ENCODE measurements at regions not wholly inside any gene's neighbourhood (a gene's known extent, or its start where the extent isn't known, plus 50 kb on each side); places are given as distances from the start of the nearest gene placed in this dataset.

- TF ChIP-seq EZH2 (IDR thresholded peaks at IDR 0.05; ENCODE audit: low read length, unreplicated experiment), result no peak
- no peak for TF ChIP-seq EZH2phosphoT487 (IDR thresholded peaks at IDR 0.05; ENCODE audit: borderline replicate concordance, low read length)
- TF ChIP-seq CTCF (conservative IDR thresholded peaks at IDR 0.05; ENCODE audit: low read depth, low read length), result no peak
- Histone ChIP-seq H3K9me2 (replicated peaks; ENCODE audit: low read length) (no peaks in the 10 kb centered on the region), H3K4me2 (ENCODE audit: low read length) (no peak overlapping the region), H2AFZ (ENCODE audit: low read length) (no peak overlapping the region), H3K4me3 (ENCODE audit: low read length) (no peak overlapping the region), H3F3A (ENCODE audit: low read length, unreplicated experiment) (no peaks in the 10 kb centered on the region), H3K27ac (ENCODE audit: low read length) (no peak overlapping the region), H4K20me1 (ENCODE audit: low read length) (no peaks in the 10 kb centered on the region), H3K79me2 (ENCODE audit: low read length) (no peaks in the 10 kb centered on the region), H3K9me3 (ENCODE audit: low read length) (no peaks in the 10 kb centered on the region), H3K9ac (ENCODE audit: low read length) (no peak overlapping the region), H3K27me3 (ENCODE audit: low read length) (peaks cover 31% of the 10 kb centered on the region), H3K36me3 (ENCODE audit: low read depth, low read length) (no peaks in the 10 kb centered on the region), H3K4me1 (ENCODE audit: insufficient read depth, low read length) (no peaks in the 10 kb centered on the region)
- ChIA-PET CTCF (no interaction called here), POLR2A (ENCODE audit: unreplicated experiment) (no interaction called here)
- intact Hi-C loops (cut with micrococcal nuclease), result no loop called here
- no TSS peak for BruUV-seq (replicated peaks)
- DNase-seq (peak; percentile 52), ATAC-seq (peak; percentile 13; the same call in 1 of the 2 replicates)
These were observed 111.4 kb upstream of the ZNF678 start for GRCh38 chr1:227451954-227452353.

DNA sequence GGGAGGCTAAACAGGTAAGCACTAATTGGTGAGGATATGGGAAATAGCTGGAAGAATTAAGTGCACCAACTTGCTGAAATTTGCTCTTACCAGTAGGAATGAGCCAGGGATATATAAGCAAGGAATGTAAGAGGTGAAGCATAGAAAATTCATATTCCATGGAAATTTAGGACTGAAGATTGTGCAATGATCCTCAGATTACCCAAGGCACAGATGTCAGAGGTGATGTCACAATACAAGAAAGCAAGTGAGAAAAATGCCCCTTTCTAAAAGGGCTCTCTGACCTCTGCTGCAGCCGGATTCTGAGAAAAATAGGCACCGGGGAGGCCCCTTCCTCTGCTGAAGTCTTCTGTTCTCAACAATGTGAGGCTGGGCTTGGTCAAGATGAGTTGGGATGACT, 112.3 kb upstream of the ZNF678 start:
- Histone ChIP-seq H3K4me3 (ENCODE audit: low read length) (no peak overlapping the region), H3F3A (ENCODE audit: low read length, unreplicated experiment) (no peaks in the 10 kb centered on the region), H3K9ac (ENCODE audit: low read length) (no peak overlapping the region), H3K27me3 (ENCODE audit: low read length) (peaks cover 24% of the 10 kb centered on the region), H3K4me1 (ENCODE audit: insufficient read depth, low read length) (no peaks in the 10 kb centered on the region), H3K9me2 (replicated peaks; ENCODE audit: low read length) (no peaks in the 10 kb centered on the region), H4K20me1 (ENCODE audit: low read length) (no peaks in the 10 kb centered on the region), H2AFZ (ENCODE audit: low read length) (no peak overlapping the region), H3K79me2 (ENCODE audit: low read length) (no peaks in the 10 kb centered on the region), H3K36me3 (ENCODE audit: low read depth, low read length) (no peaks in the 10 kb centered on the region), H3K9me3 (ENCODE audit: low read length) (no peaks in the 10 kb centered on the region), H3K27ac (ENCODE audit: low read length) (no peak overlapping the region), H3K4me2 (ENCODE audit: low read length) (no peak overlapping the region)
- ATAC-seq (no peak), DNase-seq (no peak)
- TF ChIP-seq CTCF (conservative IDR thresholded peaks at IDR 0.05; ENCODE audit: low read depth, low read length) (no peak), EZH2 (IDR thresholded peaks at IDR 0.05; ENCODE audit: low read length, unreplicated experiment) (no peak), EZH2phosphoT487 (IDR thresholded peaks at IDR 0.05; ENCODE audit: borderline replicate concordance, low read length) (no peak)
- intact Hi-C loops (cut with micrococcal nuclease), result no loop called here
- ChIA-PET POLR2A (ENCODE audit: unreplicated experiment) (no interaction called here), CTCF (no interaction called here)
- BruUV-seq (replicated peaks), result no TSS peak

GRCh38 chr1:227450489-227450888, 112.9 kb upstream of the ZNF678 start:
- H3K27me3 ChIP-seq (ENCODE audit: low read length), result peaks cover 19% of the 10 kb centered on the region
- H2AFZ ChIP-seq (ENCODE audit: low read length), result no peak overlapping the region
- no peaks in the 10 kb centered on the region for H4K20me1 ChIP-seq (ENCODE audit: low read length)
- CTCF ChIA-PET, result no interaction called here
- no peak overlapping the region for H3K27ac ChIP-seq (ENCODE audit: low read length)
- ATAC-seq (no peak), DNase-seq (no peak)
- H3K36me3 ChIP-seq (ENCODE audit: low read depth, low read length), result no peaks in the 10 kb centered on the region
- H3K4me3 ChIP-seq (ENCODE audit: low read length), result no peak overlapping the region
- POLR2A ChIA-PET (ENCODE audit: unreplicated experiment), result no interaction called here
- H3K9me3 ChIP-seq (ENCODE audit: low read length), result no peaks in the 10 kb centered on the region
- H3K4me2 ChIP-seq (ENCODE audit: low read length), result no peak overlapping the region
- no TSS peak for BruUV-seq (replicated peaks)
- intact Hi-C loops (cut with micrococcal nuclease), result no loop called here
- no peaks in the 10 kb centered on the region for H3K4me1 ChIP-seq (ENCODE audit: insufficient read depth, low read length)
- H3F3A ChIP-seq (ENCODE audit: low read length, unreplicated experiment), result no peaks in the 10 kb centered on the region
- no peaks in the 10 kb centered on the region for H3K9me2 ChIP-seq (replicated peaks; ENCODE audit: low read length)
- no peaks in the 10 kb centered on the region for H3K79me2 ChIP-seq (ENCODE audit: low read length)
- no peak for TF ChIP-seq EZH2 (IDR thresholded peaks at IDR 0.05; ENCODE audit: low read length, unreplicated experiment)
- H3K9ac ChIP-seq (ENCODE audit: low read length), result no peak overlapping the region

All from PC-3 (cell line).